ENCODE measurements at regions not wholly inside any gene's neighbourhood (a gene's known extent, or its start where the extent isn't known, plus 50 kb on each side); places are given as distances from the start of the nearest gene placed in this dataset.
"Not testable (repeated sequence)": the region's sequence is repeated elsewhere in the genome, so short reads cannot be mapped to it uniquely, and the experiment has no call there.

DNA sequence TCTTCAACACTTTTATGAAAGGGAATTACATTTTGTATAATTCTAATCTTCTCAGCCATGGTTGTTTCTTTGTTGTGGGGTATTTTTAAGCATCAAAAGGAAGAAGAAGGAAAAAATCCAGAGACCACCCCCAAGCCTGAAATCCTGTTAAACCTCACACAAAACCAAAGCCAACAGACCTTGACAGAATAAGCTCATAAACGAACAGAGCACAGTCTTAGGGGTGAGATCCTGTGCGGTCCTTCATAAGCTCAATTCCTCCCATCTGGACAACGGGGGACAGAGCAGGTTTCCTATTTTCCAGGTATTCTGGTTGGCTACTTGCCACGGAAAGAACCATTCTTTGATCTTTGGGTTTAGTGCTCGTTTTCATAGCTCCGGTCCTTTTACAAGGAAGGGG, 151.3 kb upstream of the SULF2 start:
- DNase-seq, result no peak

DNA sequence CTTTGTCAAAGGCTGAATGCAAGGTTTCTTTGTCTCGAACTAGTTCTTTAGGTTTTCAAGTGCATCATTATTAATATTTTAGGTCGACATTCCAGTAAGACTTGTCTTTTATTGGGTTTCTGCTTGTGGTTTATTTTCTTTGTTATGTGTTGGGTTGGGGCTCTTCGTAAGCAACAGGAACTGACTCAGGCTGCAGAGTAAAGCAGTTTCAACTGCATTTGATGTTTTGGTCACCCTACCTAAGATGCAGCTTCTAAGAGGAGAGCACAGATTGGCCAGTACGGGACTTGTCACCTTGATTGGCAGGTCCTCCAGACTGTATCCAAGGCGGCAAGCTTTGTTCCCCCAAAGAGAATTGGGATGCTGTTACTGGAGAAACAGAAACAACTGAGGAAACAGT, 149.5 kb upstream of the SULF2 start:
- no peak for DNase-seq

DNA sequence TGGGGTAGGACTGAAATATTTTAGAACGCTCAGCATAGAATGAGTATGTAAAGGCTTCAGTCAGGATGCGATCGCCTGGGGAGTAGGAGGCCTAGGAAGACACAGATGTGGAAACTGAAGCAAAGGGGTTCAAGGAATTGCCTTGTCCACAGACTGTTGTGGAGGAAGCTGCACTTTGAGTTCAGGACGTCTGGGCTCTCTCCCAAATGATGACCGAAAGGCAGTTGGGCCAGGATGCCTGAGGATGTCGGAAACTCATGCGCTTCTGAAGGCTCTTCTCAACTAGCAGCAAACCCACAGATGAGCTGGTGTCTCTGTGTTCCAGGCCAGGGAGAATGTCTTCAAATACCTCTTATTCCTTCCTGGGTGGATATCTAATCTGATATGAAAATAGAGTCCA, 146.2 kb upstream of the SULF2 start:
- no peak for DNase-seq

GRCh38 chr20:47931002-47931401, 145.7 kb upstream of the SULF2 start:
- no peak for DNase-seq

GRCh38 chr20:47929368-47930115, 144.3 kb upstream of the SULF2 start:
- no peak for DNase-seq

DNA sequence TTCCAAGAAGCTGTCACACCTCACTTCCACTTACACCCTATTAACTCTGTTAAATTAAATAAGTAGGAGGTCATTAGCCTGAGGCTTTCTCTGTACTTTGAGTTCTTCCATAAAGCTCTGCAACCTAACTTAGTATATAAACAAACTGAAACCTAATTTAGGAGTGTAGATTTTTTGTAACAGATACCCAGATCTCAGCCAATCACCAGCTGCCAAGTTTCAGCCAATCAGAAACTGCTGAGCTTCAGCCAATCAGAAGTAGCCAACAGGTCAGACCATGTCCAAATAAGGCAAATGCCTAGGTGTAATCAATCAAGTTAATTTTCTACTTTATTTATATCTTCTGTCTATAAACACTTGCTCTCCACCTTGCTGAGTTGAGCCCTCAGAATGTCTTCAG, 142.7 kb upstream of the SULF2 start:
- no peak for DNase-seq

DNA sequence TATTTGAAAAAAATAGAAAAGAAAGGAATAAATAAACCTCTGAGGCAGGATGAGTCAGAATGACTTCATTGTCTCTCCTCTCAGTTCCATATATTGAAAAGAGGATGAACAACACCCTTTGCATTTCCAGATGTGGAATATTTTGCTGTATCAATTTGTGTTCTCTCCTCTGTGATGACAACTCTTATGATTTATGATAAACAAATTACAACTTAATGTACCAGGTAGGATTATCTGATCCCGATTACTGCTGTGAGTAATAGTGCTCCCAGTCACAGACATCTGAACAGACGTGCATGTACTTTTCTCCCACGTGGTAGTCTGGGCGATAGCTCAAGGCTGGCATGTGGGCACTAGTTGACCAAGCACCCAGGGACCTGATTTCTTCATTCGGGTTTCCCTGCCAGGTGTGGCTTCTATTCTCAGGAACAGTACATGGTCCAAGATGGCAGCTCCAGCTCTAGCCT, 142.1 kb upstream of the SULF2 start:
- no peak for DNase-seq

DNA sequence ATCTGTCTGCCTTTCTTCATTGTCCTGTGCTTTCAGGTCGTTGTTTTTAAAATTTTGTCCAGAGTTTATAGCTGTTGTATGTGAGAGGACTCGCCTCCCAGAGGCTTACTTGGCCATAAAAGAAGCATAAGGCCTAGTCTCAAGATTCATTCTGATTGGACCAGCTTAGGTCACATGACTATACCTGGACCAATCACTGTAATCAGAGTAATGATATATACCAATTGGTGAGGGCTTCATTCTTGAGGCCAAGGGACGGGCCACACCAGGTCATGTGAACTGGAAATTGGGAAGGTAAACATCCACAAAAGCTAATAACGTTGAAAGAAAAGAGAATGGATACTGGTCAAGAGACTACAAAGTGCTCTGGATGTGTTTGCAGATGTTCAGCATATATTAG, 141.4 kb upstream of the SULF2 start:
- no peak for DNase-seq

- no peak for DNase-seq
Observed at GRCh38 chr20:47925593-47925992, 140.3 kb upstream of the SULF2 start.

DNA sequence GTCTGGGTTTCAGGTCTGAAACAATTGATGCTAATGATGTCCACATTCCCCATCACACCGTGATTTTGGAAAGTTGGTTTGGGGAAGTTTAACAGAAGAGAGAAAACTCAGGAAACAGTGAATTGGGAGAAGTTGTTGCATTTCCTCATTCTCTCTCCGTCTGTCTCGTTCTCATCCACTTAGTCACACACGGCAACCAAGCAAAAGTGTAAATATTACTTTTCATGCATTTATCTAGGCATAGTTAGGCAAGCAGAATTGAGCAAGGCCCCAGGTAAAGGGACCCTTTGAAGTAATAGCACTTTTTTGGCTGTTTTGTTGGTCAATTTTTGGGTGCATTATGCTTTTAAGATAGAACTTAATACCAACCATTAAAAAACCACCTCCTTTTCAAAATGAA, 137.0 kb upstream of the SULF2 start:
- no peak for DNase-seq

DNA sequence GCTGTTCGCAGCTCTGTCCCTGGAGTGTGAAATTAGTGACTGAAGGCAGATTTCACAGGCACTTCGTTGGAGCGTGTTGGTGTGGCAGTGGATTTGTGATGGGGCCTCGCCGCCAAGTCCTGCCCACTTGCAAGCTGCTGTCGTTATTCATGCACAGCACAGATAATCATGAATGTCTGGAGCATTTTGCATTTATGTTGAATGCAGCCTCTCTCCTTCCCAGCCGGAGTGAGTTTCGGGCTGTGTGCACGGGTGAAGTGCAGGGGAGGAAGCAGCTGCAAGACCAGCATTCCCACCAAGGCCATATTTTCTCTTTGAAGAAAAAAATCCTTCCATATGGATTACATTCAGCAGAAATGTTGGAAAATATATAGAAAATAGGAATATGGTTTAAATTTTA, 136.5 kb upstream of the SULF2 start:
- DNase-seq, result not testable (repeated sequence)

DNA sequence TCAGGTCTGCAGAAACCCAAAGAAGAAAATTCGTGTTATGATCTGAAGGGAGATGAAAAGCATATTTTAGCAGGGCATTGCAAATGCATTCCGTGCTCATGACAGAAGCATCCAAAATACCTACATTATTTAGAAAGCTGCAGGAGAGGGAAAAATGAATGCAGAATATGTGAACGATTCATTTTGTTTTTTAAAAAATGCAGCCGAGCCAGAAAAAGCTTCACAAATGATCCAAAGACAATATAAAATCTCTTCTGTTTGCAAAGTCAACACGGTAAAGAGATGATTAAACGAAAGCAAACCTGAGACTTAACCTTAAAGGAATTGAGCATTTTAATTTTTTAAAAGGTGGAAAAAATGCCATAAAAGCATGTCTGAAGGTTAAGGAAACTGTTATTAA, 136.1 kb upstream of the SULF2 start:
- DNase-seq, result no peak

DNA sequence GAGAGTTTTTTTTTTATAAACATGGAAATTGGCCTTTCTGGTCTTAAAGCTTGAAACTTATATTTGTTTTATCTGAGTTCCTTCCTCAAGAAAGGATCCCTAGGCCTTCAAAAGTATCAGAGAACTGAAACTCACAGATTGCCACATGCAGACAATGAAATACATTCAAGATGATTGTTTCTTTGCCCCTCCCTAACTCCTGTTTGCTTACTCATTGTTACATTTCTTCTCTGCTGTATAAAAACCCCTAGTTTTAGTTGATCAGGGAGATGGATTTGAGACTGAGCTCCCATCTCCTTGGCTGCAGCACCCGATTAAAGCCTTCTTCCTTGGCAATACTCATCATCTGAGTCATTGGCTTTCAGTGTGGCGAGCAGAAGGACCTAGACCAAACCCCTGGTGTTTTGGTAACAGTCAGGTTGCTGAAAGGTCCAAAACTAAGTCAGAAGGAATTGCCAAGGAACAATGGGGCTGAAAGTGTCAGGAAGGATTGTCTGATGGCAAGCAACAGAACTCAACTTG, 132.3 kb upstream of the SULF2 start:
- no peak for DNase-seq

- DNase-seq, result no peak
Observed at GRCh38 chr20:47915495-47915894, 130.2 kb upstream of the SULF2 start.

DNA sequence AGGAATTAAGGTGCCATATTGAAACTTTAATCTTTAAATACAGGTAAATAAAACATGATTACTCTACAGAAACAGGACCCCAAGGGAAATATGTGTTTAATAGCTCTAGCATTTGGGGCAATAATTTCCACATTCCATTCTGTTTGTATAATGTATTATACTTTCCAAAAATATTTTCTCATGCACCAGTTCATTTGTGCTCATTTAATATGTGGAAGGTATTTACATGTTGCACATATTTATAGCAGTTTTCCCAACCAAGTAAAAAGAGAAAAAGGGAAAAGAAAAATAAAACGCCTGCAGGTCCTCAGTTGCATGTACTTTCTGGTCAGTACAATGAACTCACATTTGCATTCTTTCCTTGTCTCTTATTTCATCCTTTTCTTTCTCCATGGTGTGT, 129.5 kb upstream of the SULF2 start:
- DNase-seq, result no peak

DNA sequence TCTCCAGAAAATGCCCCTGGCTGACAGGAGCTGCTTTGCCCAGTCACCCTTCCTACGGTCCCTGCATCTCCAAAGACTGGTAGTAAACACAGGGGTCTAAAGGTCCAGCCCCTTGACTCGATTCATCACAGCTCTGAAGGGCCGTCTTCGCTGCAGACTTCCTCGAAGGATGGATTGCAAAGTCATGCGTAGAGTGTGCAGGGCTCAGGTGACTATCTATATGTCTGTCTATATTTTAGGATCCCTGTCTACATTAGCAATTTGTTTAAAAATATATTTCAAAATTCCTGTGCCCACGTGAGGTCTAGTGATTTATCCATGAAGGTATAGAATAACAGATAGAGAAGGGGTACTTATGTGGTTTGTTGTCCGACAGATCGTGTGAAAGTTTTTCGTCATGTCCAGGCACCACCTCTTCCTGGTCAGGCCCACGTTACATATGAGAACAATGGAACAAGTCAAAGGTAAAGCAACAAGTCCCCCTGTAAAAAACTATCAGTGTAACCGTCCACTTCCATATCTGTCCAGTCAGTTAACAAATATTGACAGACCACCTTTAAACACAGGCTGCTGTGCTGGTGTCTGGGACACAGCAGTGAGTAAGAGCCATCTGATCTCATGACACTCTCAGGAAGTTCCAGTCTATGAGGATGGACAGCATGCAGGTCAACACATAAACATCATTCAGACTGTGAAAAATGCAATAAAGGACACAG, 127.7 kb upstream of the SULF2 start:
- not testable (repeated sequence) for DNase-seq

GRCh38 chr20:47912165-47912564, 126.9 kb upstream of the SULF2 start:
- not testable (repeated sequence) for DNase-seq

DNA sequence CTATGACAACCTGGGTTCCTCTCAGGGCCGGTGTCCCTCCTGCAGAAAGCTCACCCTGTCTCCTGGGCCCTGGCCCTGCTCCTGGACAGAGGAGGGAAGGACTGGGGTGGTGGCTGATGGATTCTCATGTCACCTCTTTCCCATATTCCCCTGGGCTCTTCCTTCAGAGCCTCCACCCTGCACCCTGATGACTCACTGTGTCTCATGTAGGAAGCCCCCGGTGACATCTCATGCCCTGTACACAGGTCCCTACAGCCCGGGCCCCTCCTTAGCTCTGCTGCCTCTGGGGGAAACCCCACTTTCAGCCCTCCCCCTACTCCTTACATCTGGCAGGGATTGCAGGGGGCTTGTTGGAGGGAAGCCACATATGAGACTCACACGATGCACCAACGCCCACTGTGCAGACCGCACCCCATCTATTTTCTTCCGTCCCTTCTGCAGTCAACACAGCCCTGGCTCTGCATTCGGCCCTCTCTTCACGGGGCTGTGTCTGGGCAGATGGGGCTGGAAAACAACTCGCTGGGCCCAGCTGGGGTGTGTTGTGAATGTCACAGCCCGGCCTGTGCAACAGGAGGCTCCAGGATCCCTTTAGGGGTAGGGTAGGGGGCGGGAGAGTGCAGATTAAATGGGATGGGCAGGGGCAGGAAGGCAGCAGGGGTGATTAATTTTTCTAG, 124.6 kb upstream of the SULF2 start:
- DNase-seq, result not testable (repeated sequence)

DNA sequence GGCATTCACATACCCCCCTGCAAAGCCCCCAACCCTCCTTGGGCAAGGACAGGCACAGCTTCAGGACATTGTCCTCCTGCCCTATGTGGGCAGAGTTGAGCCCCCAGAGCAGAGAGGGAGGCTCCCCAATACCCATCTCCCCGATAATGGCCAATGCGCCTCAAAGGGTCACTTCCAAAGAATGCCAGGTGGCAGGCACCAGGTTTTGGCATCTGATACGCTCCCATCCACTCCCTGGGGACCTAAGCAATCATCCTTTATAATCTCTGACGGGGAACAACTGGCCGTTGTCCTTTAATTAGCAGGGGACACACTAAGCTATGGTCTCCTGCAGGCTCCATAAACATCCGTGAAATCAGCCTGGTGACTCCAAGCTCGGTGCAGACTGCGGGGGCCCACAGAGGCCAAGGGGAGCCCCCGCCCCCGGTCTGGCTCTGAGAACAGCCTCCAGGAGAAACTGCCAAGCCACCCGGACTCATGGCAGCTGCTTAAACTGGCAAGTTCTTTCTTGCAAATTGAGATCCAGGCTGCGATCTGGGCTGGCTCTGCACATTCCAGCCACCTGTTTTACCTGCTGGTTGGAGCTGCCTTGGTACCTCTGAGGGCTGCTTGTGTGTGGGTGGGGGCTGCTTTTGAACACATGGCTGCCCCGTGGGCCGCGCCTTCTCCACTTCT, 123.2 kb upstream of the SULF2 start:
- not testable (repeated sequence) for DNase-seq

GRCh38 chr20:47907951-47908350, 122.7 kb upstream of the SULF2 start:
- DNase-seq, result not testable (repeated sequence)

GRCh38 chr20:47907031-47907675, 121.9 kb upstream of the SULF2 start:
- no peak for DNase-seq

DNA sequence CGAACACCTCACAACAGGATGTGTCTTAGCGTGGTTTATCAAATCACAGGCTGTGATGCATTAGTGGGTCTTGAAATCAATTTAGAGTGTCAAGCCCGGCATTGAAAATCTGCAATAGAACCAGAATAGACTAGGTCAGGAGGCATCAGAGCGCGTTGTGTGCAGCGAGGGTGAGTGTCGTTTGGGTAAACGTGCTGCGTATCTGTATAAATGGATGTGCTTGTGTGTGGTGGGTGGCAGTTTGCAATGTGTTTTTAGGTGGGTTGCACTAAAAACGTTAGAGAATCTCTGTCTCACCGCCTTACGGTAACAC, 121.0 kb upstream of the SULF2 start:
- no peak for DNase-seq
